ENCODE measurements at regions not wholly inside any gene's neighbourhood (a gene's known extent, or its start where the extent isn't known, plus 50 kb on each side); places are given as distances from the start of the nearest gene placed in this dataset.

GRCh38 chr11:112355726-112356125 lies 95.1 kb upstream of the PLET1 start:
- no peak for DNase-seq (ENCODE audit: low read depth in 3 of 3)

- no peak for DNase-seq (ENCODE audit: low read depth in 3 of 3)
These were observed 96.8 kb upstream of the PLET1 start for GRCh38 chr11:112357488-112357887.

DNA sequence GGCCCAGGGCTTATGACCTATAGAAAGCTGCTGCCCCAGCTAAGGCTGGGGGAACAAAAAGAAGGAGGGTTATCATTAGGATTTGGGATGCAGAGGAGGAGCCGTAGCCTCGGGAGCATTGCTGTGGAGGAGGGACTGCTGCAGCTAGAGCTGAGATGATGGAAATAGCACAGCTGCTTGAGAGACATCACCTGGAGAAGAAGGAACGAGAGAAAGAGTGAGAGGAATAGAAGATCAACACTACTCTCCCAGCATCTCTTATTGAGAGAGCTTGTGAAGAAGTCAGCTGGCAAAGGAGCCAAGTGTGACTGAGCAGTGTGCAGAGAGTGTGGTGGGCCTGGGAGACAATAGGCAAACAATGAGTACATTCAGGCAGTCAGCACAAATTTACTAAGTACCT lies 100.7 kb upstream of the PLET1 start:
- DNase-seq (ENCODE audit: low read depth in 3 of 3): no peak

GRCh38 chr11:112363527-112363926 lies 102.9 kb upstream of the PLET1 start:
- no peak for DNase-seq (ENCODE audit: low read depth in 3 of 3)

GRCh38 chr11:112364962-112365481 lies 104.4 kb upstream of the PLET1 start:
- DNase-seq (ENCODE audit: low read depth in 3 of 3): no peak

DNA sequence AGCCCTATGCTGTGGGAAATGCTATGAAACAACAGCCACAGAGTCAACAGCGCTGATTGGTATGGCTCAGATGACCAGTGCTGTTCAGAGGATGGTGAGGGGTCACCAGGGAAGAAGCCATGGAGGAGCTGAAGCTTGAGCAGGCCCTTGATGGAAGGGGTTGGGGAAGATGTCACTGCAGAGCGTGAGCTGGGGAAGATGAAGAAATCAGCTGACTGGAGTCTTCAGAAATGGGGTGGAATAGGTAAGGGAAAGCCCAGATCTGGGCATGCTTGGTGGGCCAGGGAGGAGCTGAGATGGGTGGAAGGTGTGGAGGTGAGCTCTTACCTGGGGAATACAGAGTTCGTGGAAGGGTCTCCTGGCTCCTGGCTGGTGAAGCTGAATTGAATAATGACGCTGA lies 105.4 kb upstream of the PLET1 start:
- no peak for DNase-seq (ENCODE audit: low read depth in 3 of 3)

GRCh38 chr11:112366777-112367176 lies 106.1 kb upstream of the PLET1 start:
- no peak for DNase-seq (ENCODE audit: low read depth in 3 of 3)

DNA sequence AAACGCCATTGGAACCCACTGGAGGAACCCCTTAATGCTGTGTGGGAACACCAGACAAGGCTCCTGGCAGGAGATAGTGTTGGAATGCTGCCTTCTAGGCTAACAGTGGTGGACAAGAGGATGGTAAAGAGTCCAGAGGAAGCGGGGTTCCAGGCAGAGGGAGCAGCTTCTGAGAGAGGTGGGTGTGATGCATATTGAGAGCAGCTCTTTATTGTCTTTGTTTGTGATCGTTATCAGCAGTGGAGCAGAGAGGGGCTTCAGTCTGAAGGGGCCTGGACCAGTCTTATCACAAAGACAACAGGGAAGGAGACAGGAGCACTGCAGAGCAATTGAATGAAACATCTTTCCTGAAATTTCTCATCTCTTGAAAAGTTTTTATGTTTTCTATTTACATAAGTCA lies 106.8 kb upstream of the PLET1 start:
- DNase-seq (ENCODE audit: low read depth in 3 of 3): no peak

DNA sequence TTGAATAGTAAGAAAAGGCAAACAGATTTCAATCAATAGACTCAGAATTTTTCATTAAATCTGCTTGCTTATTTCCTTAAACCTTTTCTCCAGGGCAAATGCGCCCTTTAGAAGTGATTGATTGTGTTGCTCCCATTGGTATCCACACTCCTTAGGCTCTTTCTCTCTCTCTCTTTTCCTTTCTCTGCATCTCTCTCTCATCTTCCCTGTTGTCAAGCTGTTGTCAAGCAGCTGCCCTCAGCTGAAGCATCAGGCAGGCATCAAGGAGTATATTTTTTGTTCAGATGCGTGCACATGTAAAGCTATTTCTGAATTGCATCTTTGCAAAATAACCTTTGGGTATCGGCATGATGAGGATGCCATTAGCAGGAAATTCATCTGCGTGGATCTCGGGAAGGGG lies 107.2 kb upstream of the PLET1 start:
- no peak for DNase-seq (ENCODE audit: low read depth in 3 of 3)

DNA sequence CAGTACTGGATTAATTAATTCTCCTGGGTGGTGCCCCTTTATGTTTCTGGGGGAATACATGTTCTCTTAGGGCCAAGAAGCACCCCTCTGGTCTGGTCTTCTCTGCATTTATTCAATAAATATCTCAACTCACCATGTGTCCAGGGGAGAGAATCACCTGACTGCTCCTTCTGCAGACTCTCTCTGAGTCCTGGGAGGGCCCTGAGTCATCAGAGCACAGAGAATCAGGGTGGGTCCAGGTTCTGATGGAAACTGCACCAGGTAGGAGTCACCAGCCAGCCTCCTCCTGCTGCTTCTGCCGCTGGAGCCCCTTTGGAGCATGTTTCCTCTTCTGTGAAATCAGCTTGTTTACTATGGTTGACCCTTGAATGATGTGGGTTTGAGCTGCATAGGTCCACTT lies 107.7 kb upstream of the PLET1 start:
- DNase-seq (ENCODE audit: low read depth in 3 of 3): no peak

DNA sequence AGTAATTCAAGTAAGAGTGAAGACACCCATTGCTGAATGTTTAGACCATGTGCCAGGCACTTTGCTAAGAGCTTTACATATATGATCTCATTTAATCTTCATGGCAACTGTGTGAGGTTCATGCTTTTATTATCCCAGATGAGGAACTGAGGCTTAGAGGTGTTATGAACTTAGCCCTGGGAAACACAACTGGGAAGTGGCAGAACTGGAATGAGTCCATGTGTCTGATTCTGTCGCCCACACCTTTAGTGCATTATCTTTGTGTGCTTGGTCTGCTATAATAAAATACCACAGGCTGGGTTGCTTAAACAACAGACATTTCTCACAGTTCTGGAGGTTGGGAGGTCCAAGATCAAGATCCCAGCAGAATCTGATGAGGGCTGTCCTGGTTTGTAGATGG lies 108.7 kb upstream of the PLET1 start:
- DNase-seq (ENCODE audit: low read depth in 3 of 3): no peak

GRCh38 chr11:112369916-112370315 lies 109.3 kb upstream of the PLET1 start:
- no peak for DNase-seq (ENCODE audit: low read depth in 3 of 3)

GRCh38 chr11:112374486-112375140 lies 114.0 kb upstream of the PLET1 start:
- no peak for DNase-seq (ENCODE audit: low read depth in 3 of 3)

DNA sequence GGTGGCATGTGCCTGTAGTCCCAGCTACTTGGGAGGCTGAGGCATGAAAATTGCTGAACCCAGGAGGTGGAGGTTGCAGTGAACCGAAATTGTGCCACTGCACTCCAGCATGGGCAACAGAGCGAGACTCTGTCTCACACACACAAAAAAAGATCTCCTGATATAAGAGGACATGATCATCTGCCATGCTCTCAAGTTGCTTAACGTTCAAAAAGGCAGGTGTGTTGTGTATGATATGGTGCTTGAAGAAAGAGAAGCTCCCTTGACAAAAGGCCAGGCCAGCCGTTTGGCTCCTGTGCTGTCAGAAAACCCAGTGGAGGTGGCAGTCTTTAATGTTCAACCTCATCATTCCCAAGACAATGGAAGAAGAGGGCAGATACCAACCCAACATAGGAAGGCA lies 117.3 kb upstream of the PLET1 start:
- DNase-seq (ENCODE audit: low read depth in 3 of 3): no peak

DNA sequence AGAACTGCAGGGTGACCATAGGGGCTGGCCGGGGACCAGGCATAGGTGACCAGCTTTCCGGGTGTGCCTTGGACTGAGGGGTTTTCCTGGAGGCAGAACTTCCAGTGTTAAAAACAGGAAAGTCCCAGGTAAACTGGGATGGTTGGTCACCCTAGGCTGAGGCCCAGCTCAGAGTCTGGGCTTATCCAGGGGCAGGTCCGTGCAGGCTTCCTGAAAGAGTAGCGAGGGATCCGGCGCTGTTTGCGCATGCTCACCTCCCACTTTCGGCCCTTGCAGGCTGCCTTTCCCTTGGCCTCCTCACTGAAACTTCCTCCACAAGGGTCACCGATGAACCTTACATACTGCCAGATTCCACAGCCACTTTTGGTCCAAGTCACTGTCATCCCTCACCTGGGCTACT lies 119.8 kb upstream of the PLET1 start:
- DNase-seq (ENCODE audit: low read depth in 3 of 3): no peak

DNA sequence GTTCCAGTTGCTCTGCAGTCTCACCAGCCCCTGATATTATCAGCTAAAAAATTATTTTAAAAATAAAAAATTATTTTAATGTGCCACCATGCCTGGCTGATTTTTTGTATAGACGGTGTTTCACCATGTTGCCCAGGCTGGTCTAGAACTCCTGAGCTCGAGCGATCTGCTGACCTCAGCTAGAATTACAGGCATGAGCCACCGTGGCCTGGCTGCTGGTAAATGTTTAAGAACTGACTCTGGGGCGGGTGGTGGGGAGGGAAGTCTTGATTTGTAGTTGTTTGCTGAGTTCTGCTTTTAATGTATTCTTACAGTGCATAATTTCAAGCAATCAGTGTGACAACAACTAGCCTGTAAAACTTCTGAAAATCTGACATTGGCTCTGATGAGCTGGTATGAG lies 120.9 kb upstream of the PLET1 start:
- no peak for DNase-seq (ENCODE audit: low read depth in 3 of 3)

- DNase-seq (ENCODE audit: low read depth in 3 of 3): no peak
These were observed 121.9 kb upstream of the PLET1 start for GRCh38 chr11:112382561-112382960.

GRCh38 chr11:112388496-112388895 lies 127.8 kb upstream of the PLET1 start:
- DNase-seq (ENCODE audit: low read depth in 3 of 3): no peak

DNA sequence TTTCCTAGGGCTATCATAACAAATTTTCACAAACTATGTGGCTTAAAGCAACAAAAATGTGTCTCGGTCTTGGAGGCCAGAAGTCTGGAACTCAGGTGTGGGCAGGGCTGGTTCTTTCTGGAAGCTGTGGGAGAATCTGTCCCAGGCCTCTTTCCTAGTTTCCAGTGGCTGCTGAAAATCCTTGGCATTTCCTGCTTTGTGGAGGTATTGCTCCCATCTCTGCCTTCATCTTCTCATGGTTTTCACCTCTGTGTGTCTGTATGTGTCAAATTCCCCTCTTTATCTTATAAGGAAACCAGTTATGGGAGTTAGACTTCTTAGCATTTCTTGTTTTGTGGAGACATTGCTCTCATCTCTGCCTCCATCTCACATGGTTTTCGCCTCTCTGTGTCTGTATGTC lies 130.4 kb upstream of the PLET1 start:
- DNase-seq (ENCODE audit: low read depth in 3 of 3): no peak

DNA sequence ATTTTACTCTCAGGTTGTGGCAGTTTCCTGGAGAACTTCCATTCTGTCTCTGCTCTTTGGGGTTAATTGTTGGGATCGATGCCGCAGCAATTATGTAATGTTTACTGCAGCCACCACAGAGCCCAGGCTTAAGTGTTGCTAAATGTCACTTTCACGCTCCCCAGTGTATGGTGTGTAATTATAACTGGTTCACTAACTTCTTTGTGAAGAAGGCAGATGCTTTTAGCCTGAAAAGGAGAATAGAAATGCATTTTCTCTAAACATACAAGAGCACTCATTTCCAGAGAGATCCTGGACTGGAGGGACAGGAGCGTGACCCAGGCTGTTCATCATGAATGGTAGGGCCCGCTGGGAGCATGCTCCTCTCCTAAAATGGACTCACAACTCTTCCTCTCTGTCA lies 132.2 kb upstream of the PLET1 start:
- no peak for DNase-seq (ENCODE audit: low read depth in 3 of 3)

- DNase-seq (ENCODE audit: low read depth in 3 of 3): no peak
These were observed 133.6 kb upstream of the PLET1 start for GRCh38 chr11:112394304-112394703.

GRCh38 chr11:112396076-112396475 lies 135.4 kb upstream of the PLET1 start:
- no peak for DNase-seq (ENCODE audit: low read depth in 3 of 3)

GRCh38 chr11:112398798-112399478 lies 138.3 kb upstream of the PLET1 start:
- DNase-seq (ENCODE audit: low read depth in 3 of 3): no peak

Data from stimulated activated CD4-positive, alpha-beta T cell treated with anti-CD3 and anti-CD28 coated beads, TNF-alpha, amount 100 ng/mL, for 24 hours (primary cell).